Neural progenitor cell (in vitro differentiated cells): ENCODE measurements at regions not wholly inside any gene's neighbourhood (a gene's known extent, or its start where the extent isn't known, plus 50 kb on each side); places are given as distances from the start of the nearest gene placed in this dataset.

ENCODE experiments used
- EZH2 ChIP-seq: fragments of 200-600 bp; sonication (generic); IDR thresholded peaks from 2 replicates; pipeline ENCODE4 v1.6.1; 2017; ENCODE audit warnings: antibody characterized with exemption, mild to moderate bottlenecking, moderate library complexity
- EZH2phosphoT487 ChIP-seq: fragments of 200-600 bp; sonication (generic); IDR thresholded peaks from 2 replicates; pipeline ENCODE4 v1.6.1; 2017; ENCODE audit warnings: antibody characterized with exemption
- TF ChIP-seq, protein P1 (sequence below): fragments of 200-600 bp; sonication (generic); IDR thresholded peaks from 2 replicates; pipeline ENCODE4 v1.5.1; 2017; ENCODE audit warnings: antibody characterized with exemption, mild to moderate bottlenecking

DNA sequence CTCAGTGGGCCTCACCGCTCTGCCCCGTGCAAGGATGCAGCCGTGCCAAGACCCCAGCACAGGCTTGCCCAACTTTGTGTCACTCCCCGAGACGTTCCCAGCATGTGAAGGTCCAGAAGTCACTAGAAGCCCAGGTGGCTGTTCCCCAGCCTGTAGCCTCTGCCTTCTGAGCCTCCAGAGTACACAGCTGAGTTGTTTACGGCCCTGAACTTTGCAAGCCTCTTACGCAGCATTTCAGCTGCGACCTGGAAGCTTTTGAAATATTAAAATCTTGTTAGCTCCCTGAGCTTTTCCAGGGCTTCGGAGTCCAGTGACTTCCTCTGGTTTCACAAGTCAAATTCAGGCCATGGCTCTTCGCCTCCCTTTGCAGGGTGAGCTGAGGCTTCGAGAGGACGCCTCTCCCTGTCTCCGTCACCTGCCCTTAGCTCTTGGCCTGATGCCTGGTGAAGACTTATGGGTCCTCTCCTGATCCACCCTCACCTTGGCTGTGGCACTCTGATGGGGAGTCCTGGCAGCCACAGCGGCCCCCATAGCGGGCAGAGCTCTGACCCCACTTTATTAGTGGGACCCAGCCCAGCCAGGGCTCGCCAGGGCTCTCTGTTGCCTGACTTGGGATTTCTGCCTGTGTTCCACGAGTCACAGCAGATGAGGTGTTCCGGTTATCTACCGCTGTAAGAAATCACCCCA, 76.5 kb upstream of the HPCAL1 start:
- TF ChIP-seq, protein P1, sequence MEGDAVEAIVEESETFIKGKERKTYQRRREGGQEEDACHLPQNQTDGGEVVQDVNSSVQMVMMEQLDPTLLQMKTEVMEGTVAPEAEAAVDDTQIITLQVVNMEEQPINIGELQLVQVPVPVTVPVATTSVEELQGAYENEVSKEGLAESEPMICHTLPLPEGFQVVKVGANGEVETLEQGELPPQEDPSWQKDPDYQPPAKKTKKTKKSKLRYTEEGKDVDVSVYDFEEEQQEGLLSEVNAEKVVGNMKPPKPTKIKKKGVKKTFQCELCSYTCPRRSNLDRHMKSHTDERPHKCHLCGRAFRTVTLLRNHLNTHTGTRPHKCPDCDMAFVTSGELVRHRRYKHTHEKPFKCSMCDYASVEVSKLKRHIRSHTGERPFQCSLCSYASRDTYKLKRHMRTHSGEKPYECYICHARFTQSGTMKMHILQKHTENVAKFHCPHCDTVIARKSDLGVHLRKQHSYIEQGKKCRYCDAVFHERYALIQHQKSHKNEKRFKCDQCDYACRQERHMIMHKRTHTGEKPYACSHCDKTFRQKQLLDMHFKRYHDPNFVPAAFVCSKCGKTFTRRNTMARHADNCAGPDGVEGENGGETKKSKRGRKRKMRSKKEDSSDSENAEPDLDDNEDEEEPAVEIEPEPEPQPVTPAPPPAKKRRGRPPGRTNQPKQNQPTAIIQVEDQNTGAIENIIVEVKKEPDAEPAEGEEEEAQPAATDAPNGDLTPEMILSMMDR, result no peak
- TF ChIP-seq EZH2phosphoT487, result no peak
- TF ChIP-seq EZH2, result no peak
